Left hindlimb (tissue), 1 donor: ENCODE measurements at regions not wholly inside any gene's neighbourhood (a gene's known extent, or its start where the extent isn't known, plus 50 kb on each side); places are given as distances from the start of the nearest gene placed in this dataset.
"Not testable (repeated sequence)": the region's sequence is repeated elsewhere in the genome, so short reads cannot be mapped to it uniquely, and the experiment has no call there.

Source experiments
- DNase-seq: peaks from one replicate; pipeline ENCODE4 v3.0.0-alpha.2; 2018

GRCh38 chr9:90508940-90509339, 133.7 kb downstream of the DIRAS2 start:
- no peak for DNase-seq

- no peak for DNase-seq
Measured at GRCh38 chr9:90511711-90512110, 130.9 kb downstream of the DIRAS2 start.

GRCh38 chr9:90514877-90515276, 127.7 kb downstream of the DIRAS2 start:
- no peak for DNase-seq

- no peak for DNase-seq
Measured at GRCh38 chr9:90515510-90515909, 127.1 kb downstream of the DIRAS2 start.

- no peak for DNase-seq
Measured at GRCh38 chr9:90517103-90517502, 125.5 kb downstream of the DIRAS2 start.

GRCh38 chr9:90521811-90522570, 120.6 kb downstream of the DIRAS2 start:
- DNase-seq, result no peak

GRCh38 chr9:90523958-90524357, 118.7 kb downstream of the DIRAS2 start:
- DNase-seq, result no peak

GRCh38 chr9:90526386-90526785, 116.2 kb downstream of the DIRAS2 start:
- DNase-seq, result no peak

GRCh38 chr9:90536094-90536493, 106.5 kb downstream of the DIRAS2 start:
- DNase-seq, result not testable (repeated sequence)

- no peak for DNase-seq
Measured at GRCh38 chr9:90538566-90538965, 104.1 kb downstream of the DIRAS2 start.

GRCh38 chr9:90539286-90539685, 103.3 kb downstream of the DIRAS2 start:
- no peak for DNase-seq

- DNase-seq, result no peak
Measured at GRCh38 chr9:90540734-90541133, 101.9 kb downstream of the DIRAS2 start.

- DNase-seq, result no peak
Measured at GRCh38 chr9:90544488-90544887, 98.1 kb downstream of the DIRAS2 start.

- no peak for DNase-seq
Measured at GRCh38 chr9:90546200-90546599, 96.4 kb downstream of the DIRAS2 start.

- no peak for DNase-seq
Measured at GRCh38 chr9:90547896-90548295, 94.7 kb downstream of the DIRAS2 start.

GRCh38 chr9:90552317-90552716, 90.3 kb downstream of the DIRAS2 start:
- no peak for DNase-seq

GRCh38 chr9:90555351-90556057, 87.1 kb downstream of the DIRAS2 start:
- DNase-seq, result no peak

- DNase-seq, result no peak
Measured at GRCh38 chr9:90556897-90557675, 85.5 kb downstream of the DIRAS2 start.

GRCh38 chr9:90559075-90560073, 83.2 kb downstream of the DIRAS2 start:
- DNase-seq, result no peak
